Retinal pigment epithelial cell (primary cell): ENCODE measurements at regions not wholly inside any gene's neighbourhood (a gene's known extent, or its start where the extent isn't known, plus 50 kb on each side); places are given as distances from the start of the nearest gene placed in this dataset.

Experiments used
- DNase-seq: peaks from one replicate; pipeline ENCODE4 v3.0.0-alpha.2; 2010; ENCODE audit warnings: low read depth
- H3K4me3 ChIP-seq: 2 replicates; pipeline ENCODE4 v1.5.1; 2011; ENCODE audit warnings: mild to moderate bottlenecking, low read length, control low read depth, moderate library complexity
- CTCF ChIP-seq: conservative IDR thresholded peaks from 2 replicates; pipeline ENCODE4 v1.5.1; 2011; ENCODE audit warnings: low read depth, low read length, control low read depth, inconsistent platforms

GRCh38 chr20:20839771-20840170, 127.3 kb upstream of the RALGAPA2 start:
- no peak for DNase-seq
- TF ChIP-seq CTCF = no peak
- no peak overlapping the region for H3K4me3 ChIP-seq

DNA sequence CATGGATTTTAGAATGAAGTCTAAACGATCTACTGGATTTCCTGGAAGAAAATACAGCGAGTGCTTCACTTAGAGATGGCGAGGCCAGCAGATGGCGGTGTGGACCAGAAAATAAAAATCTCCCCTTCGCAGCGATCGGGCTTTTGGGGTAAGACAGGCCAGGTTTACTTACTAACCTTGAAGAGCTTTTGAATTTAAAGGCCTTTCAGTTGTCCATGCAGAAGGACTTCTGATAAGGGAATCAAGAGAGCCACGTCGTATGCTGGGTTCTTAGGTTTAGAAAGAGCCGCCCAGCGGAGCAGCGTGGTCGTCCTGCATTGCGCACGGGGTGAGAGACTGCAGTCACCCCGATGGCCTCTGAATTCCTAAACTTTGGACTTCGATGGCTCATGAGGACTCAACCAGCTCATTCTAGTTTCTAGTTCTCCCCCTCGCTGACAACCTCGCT, 125.2 kb upstream of the RALGAPA2 start:
- no peak for DNase-seq
- peak; percentile 74 for TF ChIP-seq CTCF
- H3K4me3 ChIP-seq = no peak overlapping the region

DNA sequence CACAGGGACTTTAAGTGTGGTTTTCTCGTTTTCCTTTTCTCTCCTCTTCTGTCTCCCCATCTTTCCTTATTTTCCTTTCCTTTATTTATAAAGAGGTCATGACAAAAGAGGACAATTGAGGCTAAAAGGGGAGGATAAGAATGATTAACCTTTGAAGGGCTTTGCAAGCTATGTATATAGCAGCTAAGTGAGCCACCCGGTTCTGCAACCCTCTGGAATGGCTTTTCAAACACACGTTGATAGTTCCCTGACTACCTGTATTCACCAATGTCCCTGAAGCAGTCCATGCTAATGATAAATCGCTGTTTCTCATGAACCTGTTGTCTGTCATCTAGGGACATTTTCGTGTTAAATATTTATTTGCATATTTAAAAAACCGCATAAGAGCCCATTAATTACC, 124.4 kb upstream of the RALGAPA2 start:
- DNase-seq = no peak
- no peak overlapping the region for H3K4me3 ChIP-seq
- TF ChIP-seq CTCF = no peak

DNA sequence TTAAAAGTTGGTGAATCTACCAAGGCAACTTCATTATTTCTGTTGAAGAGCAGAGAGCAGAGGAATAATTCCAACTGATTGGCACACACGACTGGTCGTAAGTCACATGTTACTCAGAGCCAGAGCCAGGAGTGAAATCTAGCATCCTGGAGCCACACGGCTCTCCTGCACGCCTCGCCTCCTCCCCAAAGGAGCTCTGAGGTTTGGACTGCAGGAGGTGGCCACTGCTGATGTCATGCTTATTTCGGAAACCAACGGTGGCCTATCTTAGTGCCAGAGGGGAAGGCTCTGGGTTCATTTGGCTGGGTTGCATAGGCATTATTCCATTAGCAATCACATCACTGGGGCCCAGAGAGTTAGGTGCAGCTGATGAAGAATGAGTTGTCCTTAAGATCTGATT, 123.5 kb upstream of the RALGAPA2 start:
- no peak for DNase-seq
- TF ChIP-seq CTCF = no peak
- H3K4me3 ChIP-seq = no peak overlapping the region

DNA sequence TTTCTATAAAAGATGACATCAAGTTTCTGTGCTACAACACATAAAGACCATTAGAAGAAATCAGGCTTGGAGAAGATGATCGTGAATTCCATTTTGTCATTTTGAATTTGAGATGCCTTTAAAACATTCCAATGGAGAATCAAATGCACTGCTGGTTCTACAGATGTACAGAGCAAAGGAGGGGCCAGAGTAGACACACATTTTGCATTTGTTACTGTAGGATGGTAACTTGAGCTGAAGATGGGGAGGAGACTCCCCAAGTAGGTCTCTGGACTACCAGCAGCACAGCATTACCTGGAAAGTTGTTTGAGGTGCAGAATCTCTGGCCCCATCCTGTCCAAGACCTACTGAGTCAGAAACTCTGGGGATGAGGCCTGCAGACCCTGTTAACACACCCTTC, 121.6 kb upstream of the RALGAPA2 start:
- TF ChIP-seq CTCF = no peak
- no peak for DNase-seq
- H3K4me3 ChIP-seq = no peak overlapping the region

DNA sequence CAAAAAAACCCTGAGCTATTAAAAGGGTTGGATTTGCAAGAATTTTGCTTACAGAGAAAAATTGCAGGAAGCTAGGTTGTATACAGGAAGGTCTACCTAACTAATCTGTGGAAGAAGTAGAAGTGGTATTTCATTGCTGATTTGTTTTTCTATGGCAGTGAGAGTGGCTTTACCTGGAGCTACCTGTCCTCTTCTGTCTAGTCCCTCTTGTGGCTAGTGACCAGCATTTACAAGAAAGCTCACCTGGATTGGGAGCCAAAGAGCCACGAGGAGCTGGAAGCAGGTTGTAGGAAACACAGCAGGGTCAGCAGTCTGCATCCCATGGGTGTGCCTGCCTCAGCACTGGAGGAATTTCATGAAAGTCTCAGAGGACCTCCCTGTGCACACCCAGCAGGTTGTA, 120.3 kb upstream of the RALGAPA2 start:
- TF ChIP-seq CTCF = no peak
- H3K4me3 ChIP-seq = no peak overlapping the region
- DNase-seq = no peak

GRCh38 chr20:20831794-20832193, 119.3 kb upstream of the RALGAPA2 start:
- H3K4me3 ChIP-seq = no peak overlapping the region
- no peak for TF ChIP-seq CTCF
- no peak for DNase-seq
